ENCODE measurements at regions not wholly inside any gene's neighbourhood (a gene's known extent, or its start where the extent isn't known, plus 50 kb on each side); places are given as distances from the start of the nearest gene placed in this dataset.

DNA sequence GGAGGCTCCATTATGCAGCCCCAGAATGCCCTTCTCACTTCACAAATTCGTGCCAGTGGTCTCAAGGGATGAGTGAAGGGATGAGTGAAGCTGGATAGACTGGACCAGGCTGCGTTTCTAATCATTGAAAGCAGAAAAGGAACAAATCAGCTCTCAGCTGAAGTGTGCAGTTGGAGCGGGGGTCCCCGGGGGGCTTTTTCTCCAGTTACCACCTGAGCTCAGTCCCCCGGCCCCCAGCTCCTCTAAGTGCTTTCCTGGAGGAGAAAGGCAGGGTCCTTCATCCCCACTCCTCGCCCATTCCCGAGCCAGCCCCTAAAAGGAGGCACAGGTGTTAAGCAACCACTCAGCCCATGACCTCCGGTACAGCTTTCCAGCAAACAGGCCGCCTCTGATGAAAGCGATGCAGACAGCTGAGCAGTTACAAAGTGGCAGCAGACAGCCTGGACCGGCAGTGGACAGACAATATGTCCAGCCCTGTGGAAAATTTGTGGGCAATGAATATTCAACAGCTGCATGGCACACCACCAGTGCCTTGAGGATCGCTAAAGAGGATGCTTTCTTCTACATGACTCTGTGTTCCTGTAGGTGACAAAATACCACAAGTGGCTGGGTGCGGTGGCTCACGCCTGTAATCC, 110.7 kb upstream of the UBL3 start:
- TF ChIP-seq, protein P1, sequence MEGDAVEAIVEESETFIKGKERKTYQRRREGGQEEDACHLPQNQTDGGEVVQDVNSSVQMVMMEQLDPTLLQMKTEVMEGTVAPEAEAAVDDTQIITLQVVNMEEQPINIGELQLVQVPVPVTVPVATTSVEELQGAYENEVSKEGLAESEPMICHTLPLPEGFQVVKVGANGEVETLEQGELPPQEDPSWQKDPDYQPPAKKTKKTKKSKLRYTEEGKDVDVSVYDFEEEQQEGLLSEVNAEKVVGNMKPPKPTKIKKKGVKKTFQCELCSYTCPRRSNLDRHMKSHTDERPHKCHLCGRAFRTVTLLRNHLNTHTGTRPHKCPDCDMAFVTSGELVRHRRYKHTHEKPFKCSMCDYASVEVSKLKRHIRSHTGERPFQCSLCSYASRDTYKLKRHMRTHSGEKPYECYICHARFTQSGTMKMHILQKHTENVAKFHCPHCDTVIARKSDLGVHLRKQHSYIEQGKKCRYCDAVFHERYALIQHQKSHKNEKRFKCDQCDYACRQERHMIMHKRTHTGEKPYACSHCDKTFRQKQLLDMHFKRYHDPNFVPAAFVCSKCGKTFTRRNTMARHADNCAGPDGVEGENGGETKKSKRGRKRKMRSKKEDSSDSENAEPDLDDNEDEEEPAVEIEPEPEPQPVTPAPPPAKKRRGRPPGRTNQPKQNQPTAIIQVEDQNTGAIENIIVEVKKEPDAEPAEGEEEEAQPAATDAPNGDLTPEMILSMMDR (IDR thresholded peaks at IDR 0.05), result no peak
- no peak for TF ChIP-seq POLR2A (IDR thresholded peaks at IDR 0.05)

Data from uterus (tissue), 2 donors.